IPS DF 4.7 (cell line): ENCODE measurements at regions not wholly inside any gene's neighbourhood (a gene's known extent, or its start where the extent isn't known, plus 50 kb on each side); places are given as distances from the start of the nearest gene placed in this dataset.
A peak's percentile ranks its signal among the peaks of the same experiment; 100 is the strongest.

Experiments
- DNase-seq: peaks from one replicate; pipeline ENCODE4 v3.0.0-alpha.2; 2013; ENCODE audit warnings: low spot score; ENCODE audit errors: extremely low read depth

DNA sequence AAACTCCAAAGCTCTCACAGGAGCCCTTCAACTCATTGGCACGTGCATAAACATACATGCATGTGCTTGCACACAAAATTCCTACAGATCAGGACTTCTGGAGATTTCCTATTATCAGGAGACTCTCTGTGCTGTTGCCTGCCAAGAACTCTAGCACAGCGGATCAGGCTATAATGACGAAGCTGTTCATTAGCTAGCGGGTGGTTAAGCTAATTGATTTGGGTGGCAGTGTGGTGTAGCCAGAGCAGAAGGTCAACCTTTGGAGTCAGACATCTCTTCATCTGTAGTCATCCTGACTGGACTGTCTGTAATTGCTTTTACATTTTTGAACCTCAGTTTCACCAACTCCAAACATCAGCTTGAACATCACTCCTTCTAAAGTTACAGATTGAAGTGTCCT lies 69.0 kb downstream of the KIF2B start:
- no peak for DNase-seq

GRCh38 chr17:53892222-53892621 lies 69.5 kb downstream of the KIF2B start:
- DNase-seq, result no peak

DNA sequence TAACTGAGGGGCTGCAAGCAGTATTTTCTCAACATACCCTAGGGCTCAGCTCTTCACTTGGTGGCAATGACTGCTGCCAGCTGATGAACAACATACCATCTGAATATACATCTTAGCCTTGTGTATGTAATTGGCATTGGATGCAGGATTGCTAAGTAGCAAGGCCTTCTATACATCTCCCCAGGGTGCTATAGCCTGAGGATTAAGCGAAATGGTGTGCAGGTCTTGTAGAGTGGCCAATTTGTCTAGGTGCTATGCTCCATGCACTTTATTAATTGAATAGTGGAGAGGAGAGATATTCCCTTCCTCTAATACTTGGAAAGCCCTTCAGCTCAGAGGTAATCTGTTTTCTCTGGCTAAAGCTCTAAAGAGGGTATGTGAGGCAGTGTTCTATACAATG lies 71.9 kb downstream of the KIF2B start:
- no peak for DNase-seq

DNA sequence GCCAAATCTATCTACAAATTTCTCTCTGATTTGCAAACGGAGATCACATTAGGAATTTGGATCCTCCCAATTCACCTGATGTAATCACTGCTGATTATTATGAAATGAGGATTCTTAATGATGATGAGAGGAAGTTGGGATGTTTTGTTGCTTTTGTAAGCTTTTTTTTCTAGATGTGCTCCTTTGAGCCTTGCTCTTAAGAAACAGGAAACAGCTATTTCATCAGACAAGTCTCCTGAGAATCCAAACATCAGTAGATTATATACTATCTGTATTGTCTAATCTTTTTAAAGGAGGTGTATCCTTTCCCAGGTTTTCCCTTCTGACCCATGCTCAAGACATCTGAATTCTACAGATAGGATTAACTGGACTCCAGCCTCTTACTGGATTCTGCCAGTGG lies 73.3 kb downstream of the KIF2B start:
- no peak for DNase-seq

GRCh38 chr17:53900951-53901350 lies 78.2 kb downstream of the KIF2B start:
- no peak for DNase-seq

GRCh38 chr17:53907435-53907834 lies 84.7 kb downstream of the KIF2B start:
- DNase-seq, result no peak

DNA sequence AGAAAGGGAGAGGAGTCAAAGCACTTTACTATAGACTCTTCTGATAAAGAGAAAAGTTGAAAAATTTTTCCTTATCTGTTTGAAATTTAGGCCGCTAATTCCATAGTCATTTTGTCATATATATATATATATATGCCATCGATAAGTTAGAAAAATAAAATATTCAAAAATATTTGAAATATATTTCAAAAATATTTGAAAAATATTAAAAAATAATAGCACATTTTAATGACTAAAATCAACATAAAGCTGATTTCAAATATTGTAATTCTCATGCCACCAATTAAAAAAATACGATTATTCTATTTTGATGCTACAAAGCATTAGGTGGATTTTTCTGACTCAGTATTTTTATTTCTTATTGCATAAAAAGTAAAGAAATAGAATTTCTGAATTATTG lies 87.1 kb downstream of the KIF2B start:
- DNase-seq, result no peak

DNA sequence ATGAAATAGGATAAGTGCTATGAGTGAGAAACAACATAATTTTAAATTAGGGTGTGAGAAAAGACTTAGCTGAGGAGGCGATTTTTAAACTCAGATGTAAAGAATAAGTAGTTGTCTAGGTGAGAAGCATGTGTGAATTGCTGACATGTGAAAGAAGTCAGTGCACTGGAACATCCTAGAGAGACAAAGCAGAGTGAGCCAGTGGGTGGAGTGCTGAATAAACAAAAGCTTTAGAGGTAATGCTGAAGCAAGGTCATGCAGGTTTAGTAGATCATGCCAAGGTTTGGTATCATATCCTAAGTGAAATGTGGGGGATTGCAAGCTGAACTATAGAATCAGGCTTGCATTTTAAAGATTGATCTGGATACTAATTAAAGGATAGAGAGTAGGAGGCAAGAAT lies 89.4 kb downstream of the KIF2B start:
- no peak for DNase-seq

- no peak for DNase-seq
These were observed 96.6 kb downstream of the KIF2B start for GRCh38 chr17:53919356-53919755.

GRCh38 chr17:53924530-53925455 lies 102.1 kb downstream of the KIF2B start:
- DNase-seq, result no peak

DNA sequence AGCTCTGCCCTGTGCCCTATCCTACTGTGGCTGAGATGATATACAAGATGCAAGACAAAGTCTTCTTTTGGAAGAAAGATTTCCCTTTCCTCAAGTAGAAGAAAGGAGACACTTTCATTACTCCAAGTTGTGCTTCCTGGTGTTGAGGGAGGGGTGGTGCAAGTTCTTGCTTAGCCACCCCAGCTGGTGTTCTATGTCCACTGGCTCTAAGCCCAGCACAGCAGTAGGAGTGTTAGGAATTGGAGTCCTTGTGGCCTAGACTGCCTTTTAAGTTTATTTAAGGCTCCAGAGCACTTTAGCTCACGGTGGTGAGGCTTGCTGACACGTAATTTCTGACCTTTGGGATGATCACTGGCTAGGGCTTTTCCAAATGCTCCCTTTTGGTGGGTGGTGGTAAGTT lies 109.7 kb downstream of the KIF2B start:
- no peak for DNase-seq

DNA sequence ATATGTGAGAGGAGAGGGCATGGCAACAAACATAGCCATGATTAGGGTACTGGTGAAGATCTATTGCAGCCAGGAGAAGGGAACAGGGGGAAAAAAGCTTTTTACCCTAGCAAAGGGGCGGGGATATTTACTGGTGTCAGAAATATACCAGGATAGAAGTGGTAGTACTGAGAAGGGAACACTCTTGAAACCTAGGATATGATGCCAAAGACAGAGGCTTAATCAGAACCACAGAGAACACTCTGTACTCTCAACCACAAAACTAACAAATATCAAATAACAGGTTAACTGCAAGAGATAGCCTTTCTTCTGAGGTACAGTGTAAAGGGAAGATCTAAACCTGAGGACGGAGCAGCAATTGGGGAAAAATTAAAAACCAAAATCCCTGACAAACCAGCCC lies 112.2 kb downstream of the KIF2B start:
- no peak for DNase-seq

- no peak for DNase-seq
These were observed 118.5 kb downstream of the KIF2B start for GRCh38 chr17:53941231-53941630.

DNA sequence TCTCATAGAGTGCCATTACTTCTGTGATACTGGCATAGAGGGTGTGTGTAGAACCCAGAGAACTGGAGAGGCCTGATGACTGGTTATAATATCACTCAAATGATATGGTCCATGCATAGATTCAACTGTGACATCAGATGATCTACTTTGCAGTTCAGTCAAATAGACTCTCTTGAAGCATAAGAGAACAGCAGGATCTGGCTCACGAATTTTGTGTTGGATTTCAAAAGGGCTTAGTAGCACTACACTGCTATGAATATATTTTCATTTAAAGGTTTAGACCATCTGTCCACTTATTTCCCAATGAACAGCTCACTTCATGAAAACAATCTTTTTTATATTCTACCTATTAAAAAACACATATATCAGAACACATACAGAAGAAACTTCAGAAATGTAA lies 119.7 kb downstream of the KIF2B start:
- DNase-seq, result no peak

- DNase-seq, result no peak
These were observed 120.2 kb downstream of the KIF2B start for GRCh38 chr17:53942898-53943297.

GRCh38 chr17:53948323-53948722 lies 125.6 kb downstream of the KIF2B start:
- DNase-seq, result no peak

DNA sequence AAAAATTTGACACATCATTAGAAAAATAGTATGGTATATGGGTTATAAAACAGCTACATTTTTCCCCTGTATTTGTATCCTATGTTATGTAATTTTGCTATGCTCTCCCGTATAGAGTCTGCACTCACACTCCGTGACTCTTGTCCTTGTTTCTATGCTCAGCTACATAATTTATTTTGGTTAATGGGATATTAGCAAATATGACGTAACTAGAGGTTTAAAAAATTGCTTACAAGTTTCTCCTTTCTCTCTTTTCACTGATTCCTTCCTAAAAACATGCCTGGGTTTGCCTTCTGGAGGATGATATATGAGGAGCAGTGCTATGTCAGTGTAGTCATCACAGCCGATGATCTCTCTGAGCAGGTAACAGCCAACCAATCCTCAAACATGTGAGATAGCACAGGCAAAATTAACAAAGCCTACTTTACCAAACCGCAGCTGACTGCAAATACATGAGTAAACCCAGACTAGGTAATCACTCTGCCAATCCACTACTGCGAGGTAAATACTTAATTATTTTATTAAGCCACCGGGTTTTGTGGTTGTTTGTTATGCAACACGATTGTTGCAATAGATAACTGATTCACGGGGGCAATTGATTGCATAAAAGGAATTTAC lies 126.9 kb downstream of the KIF2B start:
- no peak for DNase-seq

GRCh38 chr17:53950207-53950857 lies 127.6 kb downstream of the KIF2B start:
- peak; percentile 36 for DNase-seq

DNA sequence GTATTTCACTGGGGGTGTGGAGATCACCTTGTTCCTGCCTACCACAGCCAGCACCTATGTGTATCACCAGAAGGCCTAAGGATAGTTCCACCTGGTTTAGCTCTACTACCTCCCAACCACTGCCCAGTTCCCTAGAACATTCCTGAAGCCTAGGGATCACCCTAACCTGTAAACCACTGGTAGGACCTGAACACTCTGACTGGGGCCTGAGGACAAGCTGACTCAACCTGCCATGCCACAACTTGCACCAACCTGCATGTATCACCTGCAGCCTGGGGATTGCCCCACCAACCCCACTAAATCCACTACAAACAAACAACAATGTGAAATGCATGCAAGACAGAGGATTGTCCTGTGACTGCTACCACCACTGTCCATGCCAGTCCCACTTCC lies 128.1 kb downstream of the KIF2B start:
- DNase-seq, result no peak

- DNase-seq, result no peak
These were observed 148.6 kb downstream of the KIF2B start for GRCh38 chr17:53971361-53971760.

- no peak for DNase-seq
These were observed 157.3 kb downstream of the KIF2B start for GRCh38 chr17:53979991-53980390.

- DNase-seq, result no peak
These were observed 173.4 kb downstream of the KIF2B start for GRCh38 chr17:53996131-53996530.
